SK-N-MC (cell line): ENCODE measurements at regions not wholly inside any gene's neighbourhood (a gene's known extent, or its start where the extent isn't known, plus 50 kb on each side); places are given as distances from the start of the nearest gene placed in this dataset.

Experiments used
- EZH2 ChIP-seq: fragments of 200-600 bp; sonication (generic); IDR thresholded peaks from one replicate; pipeline ENCODE4 v1.6.1; 2017; ENCODE audit warnings: antibody characterized with exemption
- POLR2AphosphoS5 ChIP-seq: IDR thresholded peaks from 2 replicates; pipeline ENCODE4 v1.6.1; 2012; ENCODE audit warnings: mild to moderate bottlenecking, low read depth, low read length, borderline replicate concordance

- no peak for TF ChIP-seq EZH2
- TF ChIP-seq POLR2AphosphoS5 = no peak
Observed at GRCh38 chr2:595831-596592, 81.2 kb downstream of the TMEM18 start.
